H9 (cell line): ENCODE measurements at regions not wholly inside any gene's neighbourhood (a gene's known extent, or its start where the extent isn't known, plus 50 kb on each side); places are given as distances from the start of the nearest gene placed in this dataset.

Experiments used
- DNase-seq: peaks from one replicate; pipeline ENCODE4 v3.0.0-alpha.2; 2017
- H2AFZ ChIP-seq: one replicate; pipeline ENCODE4 v1.6.1; 2013; ENCODE audit warnings: mild to moderate bottlenecking, low read length, control low read depth, moderate library complexity
- H2AK5ac ChIP-seq: 2 replicates; pipeline ENCODE4 v1.6.1; 2013; ENCODE audit warnings: low read length, control low read depth, mixed read lengths; ENCODE audit not compliant: insufficient read length
- H2BK120ac ChIP-seq: one replicate; pipeline ENCODE4 v1.6.1; 2013; ENCODE audit warnings: low read depth, mild to moderate bottlenecking, low read length, control low read depth, inconsistent platforms; ENCODE audit not compliant: poor library complexity, severe bottlenecking
- H2BK12ac ChIP-seq: 2 replicates; pipeline ENCODE4 v1.6.1; 2013; ENCODE audit warnings: low read length, control low read depth, mixed read lengths, low read depth; ENCODE audit not compliant: insufficient read length
- H2BK15ac ChIP-seq: 2 replicates; pipeline ENCODE4 v1.6.1; 2013; ENCODE audit warnings: low read depth, low read length, control low read depth
- H2BK20ac ChIP-seq: one replicate; pipeline ENCODE4 v1.6.1; 2013; ENCODE audit warnings: low read depth, mild to moderate bottlenecking, low read length, control low read depth, inconsistent platforms; ENCODE audit not compliant: poor library complexity, severe bottlenecking
- H2BK5ac ChIP-seq: 2 replicates; pipeline ENCODE4 v1.6.1; 2013; ENCODE audit warnings: low read length, control low read depth, mixed read lengths; ENCODE audit not compliant: insufficient read length
- H3K14ac ChIP-seq: 2 replicates; pipeline ENCODE4 v1.6.1; 2013; ENCODE audit warnings: low read length, control low read depth; ENCODE audit not compliant: insufficient read depth
- H3K18ac ChIP-seq: 2 replicates; pipeline ENCODE4 v1.6.1; 2013; ENCODE audit warnings: low read depth, mild to moderate bottlenecking, mixed read lengths, low read length, control low read depth; ENCODE audit not compliant: insufficient read length
- H3K23ac ChIP-seq: 2 replicates; pipeline ENCODE4 v1.6.1; 2013; ENCODE audit warnings: low read length, control low read depth, mixed read lengths, low read depth; ENCODE audit not compliant: insufficient read length
- H3K23me2 ChIP-seq: 2 replicates; pipeline ENCODE4 v1.6.1; 2013; ENCODE audit warnings: low read depth, mild to moderate bottlenecking, mixed read lengths, low read length, control low read depth; ENCODE audit not compliant: insufficient read length, poor library complexity, severe bottlenecking
- H3K27ac ChIP-seq: 2 replicates; pipeline ENCODE4 v1.5.1; 2013; ENCODE audit warnings: low read length, control low read depth, mixed read lengths, low read depth; ENCODE audit not compliant: insufficient read length
- H3K27me3 ChIP-seq: 2 replicates; pipeline ENCODE4 v1.6.1; 2013; ENCODE audit warnings: low read length, control low read depth, inconsistent platforms; ENCODE audit not compliant: insufficient read depth
- H3K4ac ChIP-seq: 2 replicates; pipeline ENCODE4 v1.6.1; 2013; ENCODE audit warnings: low read depth, mild to moderate bottlenecking, control low read depth, inconsistent platforms, low read length, moderate library complexity
- H3K4me1 ChIP-seq: 2 replicates; pipeline ENCODE4 v1.6.1; 2013; ENCODE audit warnings: low read length, control low read depth, inconsistent platforms; ENCODE audit not compliant: insufficient read depth
- H3K4me2 ChIP-seq: 2 replicates; pipeline ENCODE4 v1.6.1; 2013; ENCODE audit warnings: low read length, control low read depth, mixed read lengths; ENCODE audit not compliant: insufficient read length, insufficient read depth
- H3K56ac ChIP-seq: 2 replicates; pipeline ENCODE4 v1.6.1; 2013; ENCODE audit warnings: low read depth, mild to moderate bottlenecking, mixed read lengths, low read length, control low read depth; ENCODE audit not compliant: insufficient read length
- H3K79me1 ChIP-seq: 2 replicates; pipeline ENCODE4 v1.6.1; 2013; ENCODE audit warnings: low read depth, mild to moderate bottlenecking, moderate library complexity, low read length, control low read depth, inconsistent platforms; ENCODE audit not compliant: insufficient read depth, poor library complexity, severe bottlenecking
- H3K79me2 ChIP-seq: 2 replicates; pipeline ENCODE4 v1.6.1; 2013; ENCODE audit warnings: low read length, control low read depth, inconsistent platforms; ENCODE audit not compliant: insufficient read depth
- H3K9ac ChIP-seq: 2 replicates; pipeline ENCODE4 v1.6.1; 2013; ENCODE audit warnings: low read length, control low read depth, mixed read lengths; ENCODE audit not compliant: insufficient read length; ENCODE audit errors: extremely low read depth
- H3K9me3 ChIP-seq: one replicate; pipeline ENCODE4 v1.6.1; 2013; ENCODE audit warnings: low read depth, low read length, inconsistent platforms; ENCODE audit not compliant: control insufficient read depth
- H3T11ph ChIP-seq: one replicate; pipeline ENCODE4 v1.6.1; 2013; ENCODE audit warnings: mild to moderate bottlenecking, low read length, control low read depth, inconsistent platforms
- H4K20me1 ChIP-seq: one replicate; pipeline ENCODE4 v1.6.1; 2013; ENCODE audit not compliant: control insufficient read depth, insufficient read length, insufficient read depth
- H4K5ac ChIP-seq: 2 replicates; pipeline ENCODE4 v1.6.1; 2013; ENCODE audit warnings: low read depth, mild to moderate bottlenecking, mixed read lengths, low read length, control low read depth; ENCODE audit not compliant: insufficient read length
- H4K8ac ChIP-seq: replicated peaks from 2 replicates; pipeline ENCODE4 v1.6.1; 2013; ENCODE audit warnings: low read length, control low read depth, mixed read lengths, low read depth; ENCODE audit not compliant: insufficient read length
- H4K91ac ChIP-seq: 2 replicates; pipeline ENCODE4 v1.6.1; 2013; ENCODE audit warnings: low read depth, mild to moderate bottlenecking, moderate library complexity, mixed read lengths, low read length, control low read depth; ENCODE audit not compliant: insufficient read length
- H3K27ac Mint-ChIP-seq, 3 experiments: 2 replicates in 2 of 3; 3 replicates in 1 of 3; pipeline ENCODE4 v1.8.0; 2020 to 2021; ENCODE audit warnings: mixed read lengths in 3 of 3, mild to moderate bottlenecking in 1 of 3, moderate library complexity in 1 of 3
- H3K27me3 Mint-ChIP-seq: 2 replicates; pipeline ENCODE4 v1.8.0; 2021; ENCODE audit warnings: low read depth, mild to moderate bottlenecking, moderate library complexity, mixed read lengths
- H3K36me3 Mint-ChIP-seq, 3 experiments: 2 replicates in 2 of 3; 3 replicates in 1 of 3; pipeline ENCODE4 v1.8.0; 2020 to 2021; ENCODE audit warnings: low read depth in 3 of 3, mixed read lengths in 3 of 3; ENCODE audit not compliant: insufficient read depth in 1 of 3
- H3K4me1 Mint-ChIP-seq, 2 experiments: 2 replicates each; pipeline ENCODE4 v1.8.0; 2020; ENCODE audit warnings: mixed read lengths in 2 of 2
- H3K4me3 Mint-ChIP-seq, 2 experiments: 2 replicates in 1 of 2; 3 replicates in 1 of 2; pipeline ENCODE4 v1.8.0; 2020 to 2021; ENCODE audit warnings: mild to moderate bottlenecking in 2 of 2, mixed read lengths in 2 of 2, moderate library complexity in 1 of 2
- H3K9me3 Mint-ChIP-seq, 2 experiments: 2 replicates in 1 of 2; 3 replicates in 1 of 2; pipeline ENCODE4 v1.8.0; 2020; ENCODE audit warnings: mild to moderate bottlenecking in 2 of 2, mixed read lengths in 2 of 2, moderate library complexity in 1 of 2
- CTCF ChIP-seq: fragments of 200-600 bp; sonication (generic); conservative IDR thresholded peaks from 3 replicates; pipeline ENCODE4 v1.8.0; 2021; ENCODE audit warnings: antibody characterized with exemption, mild to moderate bottlenecking
- WGBS: extraction: QIAGEN DNeasy Blood & Tissue Kit; methylation state at CpG from one replicate; pipeline ENCODE4 v1.1.7; 2013; ENCODE audit warnings: missing lambda C conversion rate, low lambda C conversion rate, mixed read lengths; ENCODE audit not compliant: insufficient read length; ENCODE audit errors: extremely low coverage; 5-methylcytosine and 5-hydroxymethylcytosine counted together

- Mint-ChIP-seq H3K36me3 (no peaks in the 10 kb centered on the region), H3K4me3 (no peak overlapping the region), H3K9me3 (no peaks in the 10 kb centered on the region), H3K4me1 (peaks cover 13 to 14% of the 10 kb centered on the region in 2 experiments), H3K27ac (no peak overlapping the region), H3K27me3 (no peaks in the 10 kb centered on the region)
- H3K9ac ChIP-seq = no peak overlapping the region
- no peaks in the 10 kb centered on the region for H3K27me3 ChIP-seq
- no peak overlapping the region for H4K5ac ChIP-seq
- no peak overlapping the region for H2BK12ac ChIP-seq
- H3K18ac ChIP-seq = no peak overlapping the region
- no peak overlapping the region for H3K23ac ChIP-seq
- no peak for TF ChIP-seq CTCF
- H3K14ac ChIP-seq = no peak overlapping the region
- no peak overlapping the region for H3K56ac ChIP-seq
- no peak for DNase-seq
- H3K23me2 ChIP-seq = no peaks in the 10 kb centered on the region
- H3K4me1 ChIP-seq = no peaks in the 10 kb centered on the region; the same call in 1 of the 2 replicates
- H2AFZ ChIP-seq = no peak overlapping the region
- no peak overlapping the region for H2BK120ac ChIP-seq
- no peaks in the 10 kb centered on the region for H3K9me3 ChIP-seq
- no peaks in the 10 kb centered on the region for H3K79me2 ChIP-seq
- no peak overlapping the region for H2BK20ac ChIP-seq
- H3K79me1 ChIP-seq = no peaks in the 10 kb centered on the region
- H2AK5ac ChIP-seq = no peak overlapping the region
- H3K27ac ChIP-seq = no peak overlapping the region
- no peak overlapping the region for H4K8ac ChIP-seq
- no peak overlapping the region for H3K4ac ChIP-seq
- no peak overlapping the region for H2BK5ac ChIP-seq
- no peak overlapping the region for H3T11ph ChIP-seq
- no peak overlapping the region for H4K91ac ChIP-seq
- H2BK15ac ChIP-seq = no peak overlapping the region
- H4K20me1 ChIP-seq = no peaks in the 10 kb centered on the region
- H3K4me2 ChIP-seq = no peak overlapping the region
- no CpG with 5 or more reads among the region's 1 CpG for WGBS
These were observed 92.7 kb downstream of the LEPR start for GRCh38 chr1:65512967-65513780.
